ENCODE measurements at regions not wholly inside any gene's neighbourhood (a gene's known extent, or its start where the extent isn't known, plus 50 kb on each side); places are given as distances from the start of the nearest gene placed in this dataset.

DNA sequence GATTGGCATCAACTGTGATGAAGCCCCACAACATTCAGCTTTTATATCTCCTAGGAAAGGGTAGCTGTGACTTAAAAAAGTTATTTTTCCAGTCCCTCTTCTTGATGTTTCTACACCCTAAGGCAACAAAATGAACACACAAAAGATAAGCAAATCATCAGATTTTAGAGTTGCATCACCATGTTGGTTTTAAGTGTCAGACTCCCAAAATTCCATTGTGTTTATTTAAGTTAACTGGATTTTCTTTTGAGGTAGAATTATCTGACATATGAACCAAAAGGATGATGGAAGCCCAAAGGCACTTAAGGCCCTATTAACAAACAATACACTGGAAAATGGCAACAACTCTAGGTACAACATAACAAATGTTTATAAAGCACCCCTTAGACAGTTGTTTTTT, 261.7 kb upstream of the SLC39A10 start:
- DNase-seq (ENCODE audit: low spot score in 2 of 2), result no peak
- no peak for ATAC-seq
- no peaks in the 10 kb centered on the region for H3K9me3 Mint-ChIP-seq
- no peaks in the 10 kb centered on the region for H3K36me3 Mint-ChIP-seq
- H3K27ac Mint-ChIP-seq, result no peak overlapping the region

DNA sequence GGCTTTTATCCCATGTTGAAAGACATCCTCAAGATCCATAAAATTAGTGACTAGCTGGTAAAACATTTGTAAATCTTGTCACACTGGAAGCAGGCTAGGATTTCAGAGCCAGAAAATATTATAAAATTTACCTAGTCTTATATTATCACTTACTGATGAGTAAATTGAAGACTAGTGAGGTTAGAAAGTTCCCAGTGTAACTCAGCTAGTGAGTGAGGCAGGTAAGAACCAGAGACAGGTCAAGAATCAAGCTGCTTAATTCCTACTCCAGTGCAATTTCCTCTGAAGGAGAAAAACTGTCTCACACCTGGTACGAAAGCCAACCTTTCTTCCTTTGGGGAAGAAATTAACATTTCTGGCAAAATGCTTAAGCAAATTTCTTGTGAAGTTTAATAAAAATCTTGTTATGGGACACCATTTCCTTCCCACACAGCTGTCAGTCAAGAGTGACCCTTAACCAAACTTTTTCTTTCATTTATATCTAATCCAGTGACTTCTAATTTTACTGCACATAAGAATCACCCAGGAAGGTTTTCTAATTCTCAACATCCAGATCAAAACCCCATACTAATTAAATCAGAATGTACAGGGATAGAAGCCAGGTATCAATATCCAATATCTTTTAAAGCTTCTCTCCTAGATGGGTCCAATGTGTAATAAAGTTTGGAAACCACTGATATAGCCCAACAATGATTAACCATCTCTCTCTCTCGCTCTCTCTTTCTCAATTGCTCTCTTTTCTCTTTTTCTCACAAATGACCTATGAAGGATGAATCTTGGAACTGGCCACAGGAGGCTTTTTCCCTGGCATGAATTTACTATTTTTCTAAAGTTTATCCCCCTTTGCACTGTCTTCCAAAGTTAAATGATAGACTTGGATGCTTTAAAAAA, 264.3 kb upstream of the SLC39A10 start:
- Mint-ChIP-seq H3K36me3 (no peaks in the 10 kb centered on the region), H3K9me3 (no peaks in the 10 kb centered on the region), H3K27ac (no peak overlapping the region)
- DNase-seq (ENCODE audit: low spot score in 2 of 2) (no peak), ATAC-seq (no peak)

DNA sequence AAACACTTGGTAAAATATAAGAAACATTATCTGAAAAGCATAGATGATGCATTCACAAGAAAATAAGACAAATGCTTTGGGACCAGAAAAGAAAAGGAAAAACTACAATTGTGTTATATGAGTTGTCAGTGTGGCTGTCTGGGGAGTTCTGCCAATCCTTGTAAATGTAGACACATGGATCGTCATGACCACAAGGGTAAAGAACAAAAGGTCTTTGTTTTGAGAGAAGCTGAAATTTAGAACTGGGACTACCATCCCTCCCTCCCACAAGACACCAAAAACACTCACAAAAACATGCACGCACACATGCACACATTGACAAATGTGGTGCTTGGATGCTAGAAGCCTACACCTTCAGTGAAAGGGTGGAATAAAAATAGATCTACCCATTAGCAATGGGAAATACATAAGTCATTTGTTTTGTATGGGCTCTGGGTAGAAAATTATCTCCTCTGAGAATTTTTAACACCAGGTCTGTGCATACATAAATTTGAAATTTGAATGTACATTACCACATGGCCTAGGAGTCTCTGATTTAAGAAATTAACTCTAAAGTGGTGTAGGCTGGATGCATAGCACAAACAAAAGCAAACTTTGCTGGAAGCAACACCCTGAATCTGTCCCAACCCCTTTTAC, 266.2 kb upstream of the SLC39A10 start:
- ATAC-seq (no peak), DNase-seq (ENCODE audit: low spot score in 2 of 2) (no peak)
- Mint-ChIP-seq H3K36me3 (no peaks in the 10 kb centered on the region), H3K27ac (no peak overlapping the region), H3K9me3 (no peaks in the 10 kb centered on the region)

DNA sequence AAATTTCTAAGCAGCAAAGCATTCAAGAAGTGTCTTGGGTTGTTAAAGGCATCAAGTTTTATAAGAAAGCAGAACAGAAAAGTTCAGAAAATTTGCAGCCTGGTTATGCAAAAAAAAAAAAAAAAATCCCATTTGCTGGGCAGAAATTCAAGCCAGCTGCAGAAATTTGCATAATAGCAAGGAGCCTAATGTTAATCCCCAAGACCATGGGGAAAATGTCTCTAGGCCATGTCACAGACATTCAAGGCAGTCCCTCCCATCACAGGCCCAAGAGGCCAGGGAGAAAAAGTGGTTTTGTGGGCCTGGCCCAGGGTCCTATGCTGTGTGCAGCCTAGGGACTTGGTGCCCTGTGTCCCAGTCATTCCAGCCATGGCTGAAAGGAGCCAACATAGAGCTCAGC, 269.0 kb upstream of the SLC39A10 start:
- DNase-seq (ENCODE audit: low spot score in 2 of 2) (no peak), ATAC-seq (no peak)
- Mint-ChIP-seq H3K9me3 (peaks cover 0 to 9% of the 10 kb centered on the region in 2 donors), H3K27ac (no peak overlapping the region), H3K36me3 (no peaks in the 10 kb centered on the region)

DNA sequence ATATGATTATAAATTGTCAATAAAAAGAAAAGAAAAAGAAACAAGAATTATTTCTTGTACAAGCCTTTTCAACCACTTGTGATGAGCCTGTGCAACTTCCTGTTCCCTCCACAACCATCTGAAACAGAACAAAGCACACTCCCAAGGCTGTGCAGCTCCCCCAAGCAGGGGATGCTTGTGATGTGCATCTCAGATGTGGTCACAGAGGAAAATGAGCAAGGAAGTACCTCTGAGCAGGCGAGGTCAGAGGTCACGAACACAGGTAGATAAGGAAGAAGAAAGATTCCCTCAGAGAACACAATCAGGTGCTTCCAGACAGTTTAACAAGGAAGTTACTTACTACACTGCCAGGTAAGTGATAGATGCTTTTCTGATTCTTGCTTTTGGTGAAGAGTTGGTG, 274.8 kb upstream of the SLC39A10 start:
- ATAC-seq (peak in 1 of 2 donors; percentile 57), DNase-seq (ENCODE audit: low spot score in 2 of 2) (no peak)
- Mint-ChIP-seq H3K27ac (peak overlapping the region in 1 of 2 donors; percentile 77), H3K36me3 (no peaks in the 10 kb centered on the region), H3K9me3 (peaks cover 0 to 9% of the 10 kb centered on the region in 2 donors)

DNA sequence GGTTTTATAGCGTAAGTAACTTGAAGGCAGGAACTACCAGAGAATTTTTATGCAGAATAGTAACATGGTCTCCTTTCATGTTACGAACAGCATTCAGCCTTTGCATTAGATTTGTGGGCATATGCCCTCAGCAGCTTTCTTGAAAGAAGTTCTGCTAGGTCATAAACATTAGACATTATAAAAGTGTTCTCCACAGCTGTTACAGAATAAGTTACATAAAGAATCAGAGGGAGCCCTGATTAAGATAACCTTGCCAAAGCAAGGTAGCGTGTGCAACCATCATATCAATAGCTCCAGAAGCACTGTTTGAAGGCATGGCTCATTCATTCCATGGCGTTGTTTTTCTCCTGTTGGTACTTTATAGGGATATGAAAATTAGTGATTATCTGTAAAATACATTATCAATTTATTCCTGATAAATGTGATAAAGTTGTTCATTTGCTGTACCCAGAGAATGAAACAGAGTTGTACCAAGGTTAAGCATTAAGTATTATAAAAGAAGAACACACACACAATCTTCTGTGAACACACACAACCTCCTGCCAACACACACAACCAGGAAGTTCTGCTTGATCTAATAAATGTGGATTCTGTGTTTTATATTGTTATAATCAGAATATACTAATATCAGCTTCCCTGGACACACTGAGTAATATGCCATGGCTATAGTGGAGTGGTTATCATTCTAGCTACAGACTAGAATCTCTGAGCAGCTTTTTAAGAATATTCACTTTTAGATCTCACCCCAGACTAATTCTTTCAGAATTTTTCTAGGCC, 286.7 kb upstream of the SLC39A10 start:
- Mint-ChIP-seq H3K9me3 (peaks cover 5 to 9% of the 10 kb centered on the region in 2 donors), H3K27ac (no peak overlapping the region), H3K36me3 (peaks cover 5 to 8% of the 10 kb centered on the region in 2 donors)
- ATAC-seq (no peak), DNase-seq (ENCODE audit: low spot score in 2 of 2) (no peak)

DNA sequence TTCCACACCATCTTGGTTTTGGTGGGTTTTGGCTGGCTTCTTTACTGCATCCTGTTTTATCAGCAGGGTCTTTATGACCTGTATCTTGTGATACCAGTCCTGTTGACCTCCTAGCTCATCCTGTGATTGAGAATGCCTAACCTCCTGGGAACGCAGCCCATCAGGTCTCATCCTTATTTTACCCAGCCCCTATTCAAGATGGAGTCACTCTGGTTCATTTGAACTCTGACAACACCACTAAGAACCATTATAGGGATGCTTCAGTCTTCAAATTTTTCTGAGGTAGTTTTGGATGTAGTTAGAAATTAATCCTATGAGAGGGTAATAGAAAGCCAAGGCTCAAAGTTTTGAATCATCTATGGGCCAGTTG, 287.8 kb upstream of the SLC39A10 start:
- peaks cover 15 to 20% of the 10 kb centered on the region in 2 donors for H3K9me3 Mint-ChIP-seq
- peaks cover 7 to 19% of the 10 kb centered on the region in 2 donors for H3K36me3 Mint-ChIP-seq
- no peak overlapping the region for H3K27ac Mint-ChIP-seq
- DNase-seq (ENCODE audit: low spot score in 2 of 2) (no peak), ATAC-seq (no peak)

DNA sequence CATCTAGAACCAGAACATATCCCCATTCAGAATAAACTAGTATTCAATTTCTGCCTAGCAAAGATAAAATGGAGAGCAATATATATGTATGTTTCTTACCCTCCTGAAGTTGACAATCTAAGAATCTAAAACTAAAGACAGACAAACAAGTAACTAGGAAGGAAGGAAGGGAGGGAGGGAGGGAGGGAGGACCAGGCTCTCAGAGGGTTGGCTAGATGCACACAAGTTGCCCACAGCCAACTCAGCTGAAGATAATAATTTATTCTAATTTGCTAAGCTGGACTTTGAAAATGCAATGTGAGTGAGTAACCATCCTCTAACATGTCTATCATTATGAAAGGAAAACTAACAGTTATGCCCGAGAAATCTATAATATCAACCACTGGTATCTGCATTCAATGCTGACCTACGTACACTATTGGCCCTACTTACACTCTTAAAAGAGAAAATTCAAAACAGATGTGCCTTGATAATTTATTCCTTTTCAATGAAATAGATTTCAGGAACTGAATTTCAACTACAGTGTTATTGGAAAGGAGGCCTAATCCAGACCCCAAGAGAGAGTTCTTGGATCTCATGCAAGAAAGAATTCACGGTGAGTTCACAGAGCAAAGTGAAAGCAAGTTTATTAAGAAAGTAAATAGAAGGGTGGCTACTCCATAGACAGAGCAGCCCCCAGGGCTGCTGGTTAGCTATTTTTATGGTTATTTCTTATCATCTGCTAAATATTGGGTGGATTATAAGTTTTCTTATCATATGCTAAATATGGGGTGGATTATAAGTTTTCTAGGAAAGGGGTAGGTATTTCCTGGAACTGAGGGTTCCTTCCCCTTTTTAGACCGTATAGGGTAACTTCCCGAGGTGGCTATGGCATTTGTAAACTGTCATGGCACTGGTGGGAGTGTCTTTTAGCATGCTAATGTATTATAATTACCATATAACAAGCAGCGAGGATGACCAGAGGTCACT, 288.5 kb upstream of the SLC39A10 start:
- H3K36me3 Mint-ChIP-seq, result peaks cover 7 to 19% of the 10 kb centered on the region in 2 donors
- H3K9me3 Mint-ChIP-seq, result peaks cover 15 to 20% of the 10 kb centered on the region in 2 donors
- ATAC-seq, result no peak
- no peak for DNase-seq (ENCODE audit: low spot score in 2 of 2)
- H3K27ac Mint-ChIP-seq, result no peak overlapping the region

DNA sequence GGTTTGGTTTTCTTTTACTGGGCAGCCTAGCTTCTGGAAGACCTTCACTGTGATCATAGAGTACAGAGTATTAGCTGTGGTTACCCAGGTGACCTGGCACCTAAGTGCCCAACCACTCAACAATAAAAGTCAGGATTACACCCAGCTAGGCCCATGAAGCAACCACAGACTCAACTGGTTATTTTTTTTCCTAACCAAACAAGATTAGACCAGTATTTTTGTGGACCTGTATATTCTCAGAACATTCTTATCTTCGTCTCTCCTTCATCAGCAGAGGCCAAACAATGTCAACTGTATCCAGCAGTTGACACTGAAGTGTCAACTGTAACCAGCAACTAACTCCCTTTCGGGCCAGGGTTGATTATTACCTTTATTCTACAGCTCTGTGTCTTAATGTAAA, 289.2 kb upstream of the SLC39A10 start:
- ATAC-seq (no peak), DNase-seq (ENCODE audit: low spot score in 2 of 2) (no peak)
- H3K27ac Mint-ChIP-seq, result no peak overlapping the region
- peaks cover 15 to 20% of the 10 kb centered on the region in 2 donors for H3K9me3 Mint-ChIP-seq
- H3K36me3 Mint-ChIP-seq, result peaks cover 7 to 19% of the 10 kb centered on the region in 2 donors

DNA sequence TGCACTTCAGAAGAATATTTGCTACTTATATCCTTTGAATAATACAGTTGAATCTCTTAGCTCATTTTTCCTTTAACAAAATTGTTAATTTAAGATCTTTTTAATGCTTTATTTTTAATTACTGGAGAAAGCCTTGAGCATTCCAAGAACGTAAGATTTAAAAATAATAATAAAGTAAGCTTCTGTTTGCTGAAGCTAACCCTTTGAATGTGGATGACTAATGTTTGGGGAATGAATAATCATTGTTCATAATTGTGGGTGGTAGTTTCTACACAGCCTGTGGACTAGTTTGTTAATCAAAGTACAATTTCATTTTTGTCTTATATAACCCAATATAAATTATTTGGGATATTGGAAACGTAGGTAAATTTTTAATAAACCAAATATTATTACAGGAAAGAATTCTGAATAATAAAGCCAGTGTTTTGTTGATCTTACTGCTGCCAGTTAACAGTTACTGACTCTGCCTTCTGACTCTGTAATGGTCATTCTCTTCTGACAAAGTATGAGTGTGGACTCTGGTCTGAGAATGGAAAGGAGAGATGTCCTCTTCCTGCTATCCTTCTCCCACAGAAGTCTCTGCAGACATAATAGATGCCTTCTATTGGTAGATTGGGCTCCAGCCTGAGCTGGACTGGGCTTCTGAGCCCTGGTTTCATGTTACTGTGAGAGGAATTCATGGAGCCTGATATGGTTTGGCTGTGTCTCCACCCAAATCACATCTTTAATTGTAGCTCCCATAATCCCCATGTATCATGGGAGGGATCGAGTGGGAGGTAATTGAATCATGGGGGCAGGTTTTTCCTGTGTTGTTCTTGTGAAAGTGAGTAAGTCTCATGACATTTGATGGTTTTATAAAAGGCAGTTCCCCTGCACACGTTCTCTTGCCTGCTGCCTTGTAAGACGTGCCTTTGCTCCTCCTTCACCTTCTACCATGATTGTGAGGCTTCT, 292.7 kb upstream of the SLC39A10 start:
- H3K36me3 Mint-ChIP-seq, result peaks cover 7 to 19% of the 10 kb centered on the region in 2 donors
- ATAC-seq (peak in 1 of 2 donors; percentile 74), DNase-seq (ENCODE audit: low spot score in 2 of 2) (no peak)
- peak overlapping the region in 1 of 2 donors; percentile 70 for H3K27ac Mint-ChIP-seq
- H3K9me3 Mint-ChIP-seq, result peaks cover 15 to 20% of the 10 kb centered on the region in 2 donors

DNA sequence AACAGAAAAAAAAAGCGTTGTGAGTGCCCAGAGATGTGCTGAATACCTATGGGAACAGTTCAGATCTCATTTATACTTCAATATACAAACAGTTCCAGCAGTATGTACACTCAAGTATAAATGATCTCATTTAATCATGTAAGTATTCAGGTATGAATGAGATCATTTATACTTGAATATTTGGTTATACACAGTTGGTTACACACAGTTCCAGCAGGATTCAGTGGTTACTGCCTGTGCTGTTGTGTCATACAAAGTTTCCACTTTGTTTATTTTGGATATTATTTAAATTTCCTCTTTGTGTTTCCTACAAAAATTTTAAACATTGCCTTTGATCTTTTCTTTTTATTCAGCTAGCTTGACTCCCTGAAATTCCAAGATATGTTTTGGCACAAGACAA, 293.5 kb upstream of the SLC39A10 start:
- DNase-seq (ENCODE audit: low spot score in 2 of 2) (no peak), ATAC-seq (no peak)
- no peak overlapping the region for H3K27ac Mint-ChIP-seq
- H3K9me3 Mint-ChIP-seq, result peaks cover 15 to 20% of the 10 kb centered on the region in 2 donors
- H3K36me3 Mint-ChIP-seq, result peaks cover 7 to 19% of the 10 kb centered on the region in 2 donors

DNA sequence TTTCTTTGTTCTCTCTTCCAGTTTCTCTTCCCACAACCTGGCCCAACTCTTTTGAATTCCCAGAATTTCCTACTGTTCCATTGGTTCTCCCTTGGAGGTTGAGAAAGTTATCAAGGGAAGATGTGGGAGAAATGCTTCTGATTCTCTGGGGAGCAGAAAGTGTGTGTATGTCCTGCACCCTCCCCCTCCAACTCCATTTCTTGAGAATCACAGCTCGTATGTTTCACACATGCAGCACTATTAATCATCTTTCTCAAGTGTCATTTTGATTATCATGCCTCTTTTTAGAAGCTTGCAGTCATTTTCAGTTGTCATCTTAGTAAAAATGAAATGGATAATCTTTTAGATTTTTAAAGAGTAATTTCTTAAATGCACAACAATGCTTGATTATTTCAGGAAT, 296.8 kb upstream of the SLC39A10 start:
- ATAC-seq, result peak in 1 of 2 donors; percentile 80
- H3K9me3 Mint-ChIP-seq, result peaks cover 15 to 17% of the 10 kb centered on the region in 2 donors
- no peak for DNase-seq (ENCODE audit: low spot score in 2 of 2)

DNA sequence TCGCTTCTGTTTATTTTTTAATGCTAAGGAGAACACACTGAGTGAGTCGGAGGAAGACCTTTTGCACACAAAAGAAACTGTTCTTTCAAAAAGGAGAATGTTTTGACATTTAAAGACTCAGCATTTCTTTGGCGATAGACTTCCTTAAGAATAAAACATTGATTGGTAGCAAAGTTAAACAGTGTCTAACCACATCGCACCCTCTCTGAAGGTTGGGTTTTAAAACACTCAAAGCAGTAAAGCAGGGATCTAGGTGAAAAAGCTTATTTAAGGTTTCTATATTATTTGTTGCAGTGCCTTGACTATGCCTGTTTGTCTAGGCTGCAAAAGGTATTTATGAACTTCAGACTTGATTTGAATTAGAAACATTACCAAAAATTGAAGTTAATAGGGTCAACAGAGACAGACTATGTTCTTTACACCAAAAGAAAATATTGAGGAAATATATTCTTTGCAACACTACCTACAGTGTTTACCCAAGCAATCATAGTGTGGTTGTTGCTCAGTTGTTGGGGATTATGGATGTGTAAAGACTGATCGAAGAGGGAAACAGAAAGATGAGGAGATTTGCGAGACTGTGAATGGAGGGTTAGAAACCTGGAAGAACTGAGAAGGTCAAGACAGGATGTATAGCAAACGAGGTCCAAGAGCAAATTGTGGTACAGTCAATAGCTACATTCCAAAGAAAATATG, 297.8 kb upstream of the SLC39A10 start:
- ATAC-seq (peak in 1 of 2 donors; percentile 58), DNase-seq (ENCODE audit: low spot score in 2 of 2) (no peak)
- Mint-ChIP-seq H3K36me3 (peaks cover 0 to 5% of the 10 kb centered on the region in 2 donors), H3K9me3 (peaks cover 5 to 8% of the 10 kb centered on the region in 2 donors), H3K27ac (no peak overlapping the region)

More for the DNA sequence above, 296.8 kb upstream of the SLC39A10 start:
- Mint-ChIP-seq H3K27ac (no peak overlapping the region), H3K36me3 (peaks cover 6 to 9% of the 10 kb centered on the region in 2 donors)

DNA sequence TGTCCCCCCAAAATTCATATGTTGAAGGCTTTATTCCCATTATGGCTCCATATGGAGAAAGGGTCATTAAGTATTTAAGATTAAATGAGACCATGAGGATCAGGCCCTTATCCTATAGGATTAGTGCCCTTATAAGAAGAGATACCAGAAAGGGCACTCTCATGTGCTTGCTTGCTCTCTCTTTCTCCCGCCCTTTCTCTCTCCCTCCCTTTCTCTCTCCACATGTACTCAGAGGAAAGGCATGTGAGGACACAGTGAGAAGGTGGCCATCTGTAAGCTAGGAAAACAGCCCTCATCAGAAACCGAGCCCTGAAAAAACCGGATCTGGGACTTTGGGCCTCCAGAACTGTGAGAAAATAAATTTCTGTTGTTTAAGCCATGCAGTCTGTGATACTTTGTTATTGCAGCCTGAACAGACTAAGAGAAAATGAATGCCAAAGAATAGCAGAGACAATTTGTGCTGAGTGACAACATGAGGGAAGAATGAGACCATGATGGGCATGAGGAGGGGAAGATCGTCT, 300.0 kb upstream of the SLC39A10 start:
- DNase-seq (ENCODE audit: low spot score in 2 of 2) (no peak), ATAC-seq (no peak)
- H3K36me3 Mint-ChIP-seq, result peaks cover 0 to 5% of the 10 kb centered on the region in 2 donors
- peaks cover 5 to 8% of the 10 kb centered on the region in 2 donors for H3K9me3 Mint-ChIP-seq
- H3K27ac Mint-ChIP-seq, result no peak overlapping the region
